ENCODE measurements at regions not wholly inside any gene's neighbourhood (a gene's known extent, or its start where the extent isn't known, plus 50 kb on each side); places are given as distances from the start of the nearest gene placed in this dataset.
"Not testable (repeated sequence)": the region's sequence is repeated elsewhere in the genome, so short reads cannot be mapped to it uniquely, and the experiment has no call there.

GRCh38 chr11:82405421-82405820 lies 328.2 kb downstream of the FAM181B start:
- Histone ChIP-seq H3K4me1 (no peaks in the 10 kb centered on the region), H3K4me3 (no peak overlapping the region), H3K36me3 (no peaks in the 10 kb centered on the region), H3K27ac (no peak overlapping the region), H3K9me3 (no peaks in the 10 kb centered on the region), H3K27me3 (no peaks in the 10 kb centered on the region)
- no peak for DNase-seq
- TF ChIP-seq POLR2A (IDR thresholded peaks at IDR 0.05), result no peak
- TF ChIP-seq CTCF (IDR thresholded peaks at IDR 0.05), result no peak

GRCh38 chr11:82404981-82405380 lies 328.7 kb downstream of the FAM181B start:
- H3K27ac ChIP-seq, result no peak overlapping the region
- H3K4me3 ChIP-seq, result no peak overlapping the region
- TF ChIP-seq POLR2A (IDR thresholded peaks at IDR 0.05) (no peak), CTCF (IDR thresholded peaks at IDR 0.05) (no peak)
- H3K27me3 ChIP-seq, result no peaks in the 10 kb centered on the region
- H3K9me3 ChIP-seq, result no peaks in the 10 kb centered on the region
- no peaks in the 10 kb centered on the region for H3K36me3 ChIP-seq
- no peak for DNase-seq
- H3K4me1 ChIP-seq, result no peaks in the 10 kb centered on the region

DNA sequence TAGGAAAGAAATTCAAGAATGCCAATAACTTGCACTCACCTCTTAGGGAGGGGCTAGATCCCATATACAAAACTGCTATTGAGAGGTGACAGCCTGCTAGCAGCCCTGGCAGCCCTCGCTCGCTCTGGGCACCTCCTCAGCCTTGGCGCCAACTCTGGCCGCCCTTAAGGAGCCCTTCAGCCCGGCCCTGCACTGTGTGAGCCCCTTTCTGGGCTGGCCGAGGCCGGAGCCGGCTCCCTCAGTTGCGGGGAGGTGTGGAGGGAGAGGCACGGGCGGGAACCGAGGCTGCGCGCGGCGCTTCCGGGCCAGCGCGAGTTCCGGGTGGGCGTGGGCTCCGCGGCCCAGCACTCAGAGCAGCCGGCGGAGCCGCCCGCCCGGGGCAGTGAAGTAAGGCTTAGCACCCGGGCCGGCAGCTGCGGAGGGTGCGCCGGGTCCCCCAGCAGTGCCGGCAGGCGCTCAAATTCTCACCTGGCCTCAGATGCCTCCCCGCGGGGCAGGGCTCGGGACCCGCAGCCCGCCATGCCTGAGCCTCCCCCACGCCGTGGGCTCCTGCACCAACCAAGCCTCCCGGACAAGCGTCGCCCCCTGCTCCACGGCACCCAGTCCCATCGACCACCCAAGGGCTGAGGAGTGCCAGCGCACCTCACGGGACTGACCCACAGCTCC lies 329.9 kb downstream of the FAM181B start:
- TF ChIP-seq CTCF (IDR thresholded peaks at IDR 0.05), result no peak
- no peak for TF ChIP-seq POLR2A (IDR thresholded peaks at IDR 0.05)
- no peaks in the 10 kb centered on the region for H3K4me1 ChIP-seq
- no peak for DNase-seq
- H3K27ac ChIP-seq, result no peak overlapping the region
- H3K27me3 ChIP-seq, result no peaks in the 10 kb centered on the region
- no peaks in the 10 kb centered on the region for H3K36me3 ChIP-seq
- H3K9me3 ChIP-seq, result no peaks in the 10 kb centered on the region
- no peak overlapping the region for H3K4me3 ChIP-seq

GRCh38 chr11:82398300-82398815 lies 335.3 kb downstream of the FAM181B start:
- Histone ChIP-seq H3K9me3 (no peaks in the 10 kb centered on the region), H3K27me3 (no peaks in the 10 kb centered on the region), H3K27ac (no peak overlapping the region), H3K36me3 (no peaks in the 10 kb centered on the region), H3K4me3 (no peak overlapping the region), H3K4me1 (no peaks in the 10 kb centered on the region)
- DNase-seq, result no peak
- TF ChIP-seq POLR2A (IDR thresholded peaks at IDR 0.05), result no peak
- TF ChIP-seq CTCF (IDR thresholded peaks at IDR 0.05), result no peak

DNA sequence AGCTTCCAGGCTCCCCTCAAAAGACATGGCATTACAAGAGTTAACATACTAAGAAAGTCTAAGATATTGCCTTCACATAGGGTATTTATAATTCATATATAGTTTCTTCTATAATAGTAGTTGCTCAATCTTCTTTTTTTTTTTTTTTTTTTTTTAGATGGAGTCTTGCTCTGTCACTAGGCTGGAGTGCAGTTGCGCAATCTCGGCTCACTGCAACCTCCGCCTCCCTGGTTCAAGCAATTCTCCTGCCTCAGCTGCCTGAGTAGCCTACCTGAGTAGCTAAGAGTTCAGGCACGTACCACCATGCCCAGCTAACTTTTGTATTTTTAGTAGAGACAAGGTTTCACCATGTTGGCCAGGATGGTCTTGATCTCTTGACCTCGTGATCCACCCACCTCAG lies 337.0 kb downstream of the FAM181B start:
- not testable (repeated sequence) for H3K4me3 ChIP-seq, DNase-seq, H3K27ac ChIP-seq, H3K36me3 ChIP-seq, H3K4me1 ChIP-seq, H3K9me3 ChIP-seq, H3K27me3 ChIP-seq

DNA sequence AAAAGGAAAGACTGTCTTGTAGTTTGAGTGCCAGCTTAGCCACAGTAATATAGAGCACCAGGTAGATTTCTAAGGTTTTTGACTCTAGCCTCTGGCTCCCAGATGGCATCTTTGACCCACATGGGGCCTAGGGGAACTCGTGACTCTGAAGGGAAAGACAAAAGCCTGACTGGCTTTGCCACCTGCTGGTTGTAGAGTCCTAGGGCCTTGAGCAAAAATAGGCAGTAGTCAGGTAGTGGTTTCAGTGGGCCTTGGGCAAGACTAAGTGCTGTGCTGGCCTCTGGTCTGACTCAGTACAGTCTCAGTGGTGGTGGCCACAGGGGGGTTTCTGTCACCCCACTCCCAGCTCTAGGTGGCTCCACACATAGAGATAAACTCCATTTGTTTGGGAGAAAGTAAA lies 349.4 kb downstream of the FAM181B start:
- Histone ChIP-seq H3K9me3 (no peaks in the 10 kb centered on the region), H3K4me1 (no peaks in the 10 kb centered on the region), H3K36me3 (no peaks in the 10 kb centered on the region), H3K4me3 (no peak overlapping the region), H3K27me3 (no peaks in the 10 kb centered on the region), H3K27ac (no peak overlapping the region)
- TF ChIP-seq POLR2A (IDR thresholded peaks at IDR 0.05), result no peak
- no peak for TF ChIP-seq CTCF (IDR thresholded peaks at IDR 0.05)
- DNase-seq, result no peak

Measured in Peyer's patch (tissue), 4 donors.